NAMALWA (cell line): ENCODE measurements at regions not wholly inside any gene's neighbourhood (a gene's known extent, or its start where the extent isn't known, plus 50 kb on each side); places are given as distances from the start of the nearest gene placed in this dataset.
A peak's percentile ranks its signal among the peaks of the same experiment; 100 is the strongest.
"Not testable (repeated sequence)": the region's sequence is repeated elsewhere in the genome, so short reads cannot be mapped to it uniquely, and the experiment has no call there.

Experiments
- DNase-seq: peaks from one replicate; pipeline ENCODE4 v3.0.0-alpha.2; 2015; ENCODE audit warnings: low spot score

DNA sequence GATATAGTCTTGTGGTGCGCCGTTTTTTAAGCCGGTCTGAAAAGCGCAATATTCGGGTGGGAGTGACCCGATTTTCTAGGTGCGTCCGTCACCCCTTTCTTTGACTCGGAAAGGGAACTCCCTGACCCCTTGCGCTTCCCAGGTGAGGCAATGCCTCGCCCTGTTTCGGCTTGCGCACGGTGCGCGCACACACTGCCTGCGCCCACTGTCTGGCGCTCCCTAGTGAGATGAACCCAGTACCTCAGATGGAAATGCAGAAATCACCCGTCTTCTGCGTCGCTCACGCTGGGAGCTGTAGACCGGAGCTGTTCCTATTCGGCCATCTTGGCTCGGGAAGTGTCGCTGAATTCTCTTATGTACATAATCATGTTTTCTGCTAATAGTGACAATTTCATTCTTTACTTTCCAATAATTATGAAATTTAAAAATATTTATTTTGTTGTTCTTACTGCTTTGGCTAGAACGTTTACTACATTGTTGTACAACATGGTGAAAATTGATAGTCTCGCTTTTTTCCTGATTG is 61.2 kb upstream of the MINDY3 start:
- DNase-seq = not testable (repeated sequence)

DNA sequence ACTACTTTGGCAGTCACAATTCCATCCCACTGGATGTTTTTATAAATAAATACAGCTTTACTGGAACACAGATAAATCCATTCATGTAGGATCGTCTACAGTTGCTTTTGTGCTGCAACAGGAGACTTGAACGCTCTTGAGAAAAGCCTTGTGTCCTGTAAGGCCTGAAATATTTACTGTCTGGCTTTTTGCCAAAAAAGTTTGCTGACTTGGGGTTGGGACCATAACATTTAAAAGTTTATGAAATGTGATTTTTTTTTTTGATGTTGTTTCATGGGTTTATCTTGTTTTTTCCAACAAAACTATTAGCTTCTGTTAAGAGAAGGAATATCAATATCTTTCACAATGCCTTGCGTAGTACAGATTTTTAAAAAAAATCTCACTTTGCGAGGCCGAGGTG is 71.1 kb upstream of the MINDY3 start:
- DNase-seq = no peak

DNA sequence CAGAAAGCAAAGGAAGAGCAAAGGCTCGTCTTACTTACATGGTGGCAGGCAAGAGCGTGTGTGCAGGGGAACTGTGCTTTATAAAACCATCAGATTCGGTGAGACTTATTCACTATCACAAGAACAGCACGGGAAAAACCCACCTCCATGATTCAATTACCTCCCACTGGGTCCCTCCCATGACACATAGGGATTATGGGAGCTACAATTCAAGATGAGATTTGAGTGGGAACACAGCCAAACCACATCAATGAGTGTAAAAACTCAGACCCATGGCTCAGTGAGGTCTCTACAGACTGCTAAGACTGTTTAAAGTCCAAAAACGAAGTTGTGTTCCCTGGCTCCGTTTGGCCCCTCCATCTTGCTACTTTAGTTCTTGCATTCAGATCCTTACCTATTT is 79.2 kb upstream of the MINDY3 start:
- not testable (repeated sequence) for DNase-seq

DNA sequence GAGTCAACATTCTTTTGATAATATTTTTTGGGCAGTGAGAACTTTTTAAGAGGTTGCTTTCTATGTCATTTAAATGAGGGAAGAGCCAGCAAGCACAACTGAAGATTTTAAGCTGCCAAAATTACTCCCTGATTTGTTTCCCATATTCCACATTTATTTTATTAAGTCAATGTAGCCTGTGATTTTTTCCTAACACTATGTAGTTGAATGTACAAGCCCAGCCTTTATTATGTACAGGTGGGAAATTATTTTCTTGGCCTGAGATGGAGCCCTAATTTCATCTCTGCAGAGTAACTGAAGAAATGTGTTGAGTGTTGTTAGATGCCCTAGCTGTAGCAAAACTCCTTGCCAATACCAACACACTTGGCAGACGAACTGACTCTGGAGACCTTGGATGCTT is 83.1 kb upstream of the MINDY3 start:
- DNase-seq = no peak

DNA sequence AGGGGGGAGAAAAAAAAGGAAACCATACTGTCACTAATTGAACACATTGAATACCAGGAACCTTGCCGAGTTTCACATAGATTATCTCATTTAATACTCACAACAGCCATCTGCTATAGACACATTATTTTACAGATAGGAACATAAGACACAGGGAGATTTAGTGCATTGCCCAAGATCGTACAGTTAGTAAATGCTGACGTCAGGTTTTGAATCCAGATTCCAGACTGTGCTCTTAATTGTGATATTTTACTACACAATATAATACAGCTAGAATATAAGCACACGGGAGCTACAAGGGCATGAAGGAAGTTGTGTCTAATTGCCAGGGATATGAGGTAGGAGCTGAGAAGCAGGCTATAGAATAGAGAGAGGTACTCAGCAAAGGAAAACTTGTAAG is 93.9 kb upstream of the MINDY3 start:
- DNase-seq = no peak

GRCh38 chr10:15960277-15960676 is 100.0 kb upstream of the MINDY3 start:
- no peak for DNase-seq

DNA sequence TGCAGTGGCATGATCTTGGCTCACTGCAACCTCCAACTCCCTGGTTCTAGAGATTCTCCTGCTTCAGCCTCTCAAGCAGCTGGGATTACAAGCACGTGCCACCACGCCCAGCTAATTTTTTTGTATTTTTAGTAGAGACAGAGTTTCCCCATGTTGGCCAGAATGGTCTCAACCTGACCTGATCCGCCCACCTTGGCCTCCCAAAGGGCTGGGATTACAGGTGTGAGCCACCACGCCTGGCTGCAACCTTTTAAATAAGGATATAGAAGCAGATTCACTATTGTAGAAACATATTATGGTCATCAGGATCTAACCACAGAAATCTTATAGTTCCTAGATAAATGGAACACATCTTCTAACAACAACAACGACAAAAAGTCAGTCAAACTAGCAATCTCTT is 112.4 kb upstream of the MINDY3 start:
- not testable (repeated sequence) for DNase-seq

- DNase-seq = no peak
Measured at GRCh38 chr10:15985690-15986089, 125.4 kb upstream of the MINDY3 start.

GRCh38 chr10:15990535-15991129 is 130.3 kb upstream of the MINDY3 start:
- no peak for DNase-seq

DNA sequence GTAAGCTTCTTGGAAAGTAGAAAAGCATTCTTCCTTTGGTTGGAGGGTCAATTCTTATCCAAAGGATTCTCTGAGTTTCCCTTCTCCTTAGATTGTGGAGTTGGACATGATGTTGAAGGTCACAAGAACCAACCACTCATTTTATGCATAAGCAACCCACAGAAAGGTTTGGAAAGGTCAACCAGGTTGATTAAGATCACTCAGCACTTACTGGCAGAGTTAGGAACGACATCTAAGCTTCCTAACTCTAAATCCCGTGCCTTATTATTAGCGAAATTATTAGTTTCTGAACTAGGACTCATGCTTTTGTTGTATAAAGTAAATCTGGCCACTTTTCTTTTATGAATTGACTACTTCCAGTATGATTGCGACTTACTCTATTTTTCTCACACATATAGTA is 137.0 kb upstream of the MINDY3 start:
- DNase-seq = no peak

DNA sequence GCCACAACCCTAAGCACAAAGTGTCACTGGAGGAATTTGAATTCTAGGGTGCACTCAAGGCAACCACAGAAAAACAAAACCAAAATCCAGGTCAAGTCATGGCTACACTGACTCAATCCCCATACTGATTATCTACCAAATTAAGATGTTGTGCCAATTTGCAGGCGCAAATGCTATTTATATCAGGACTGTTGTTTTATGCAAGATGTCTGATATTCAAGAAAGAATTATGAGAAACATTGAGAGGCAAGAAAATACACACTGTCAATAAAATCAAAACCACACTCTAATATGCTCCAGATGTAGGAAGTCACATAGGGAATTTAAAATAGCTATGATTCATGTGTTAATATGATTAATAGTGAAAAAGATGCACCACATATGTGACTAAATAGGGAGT is 141.3 kb upstream of the MINDY3 start:
- no peak for DNase-seq

GRCh38 chr10:16009785-16010184 is 149.5 kb upstream of the MINDY3 start:
- DNase-seq = no peak

DNA sequence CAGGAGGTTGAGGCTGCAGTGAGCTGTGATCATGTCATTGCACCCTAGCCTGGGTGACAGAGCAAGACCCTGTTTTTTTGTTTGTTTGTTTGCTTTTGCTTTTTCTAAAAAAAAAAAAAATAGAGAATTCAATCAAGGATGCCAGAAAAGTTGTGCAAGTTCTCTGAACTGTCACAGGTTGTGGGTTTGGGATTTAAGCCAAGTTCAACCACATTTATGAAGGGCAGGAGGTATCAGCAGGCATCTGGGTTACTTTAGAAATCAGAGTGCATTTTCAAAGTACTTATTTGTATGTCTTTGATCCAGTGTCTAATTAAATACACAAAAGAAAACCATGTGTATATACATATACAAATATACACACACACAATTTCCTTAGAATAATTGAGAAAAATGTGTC is 151.2 kb upstream of the MINDY3 start:
- DNase-seq = no peak

DNA sequence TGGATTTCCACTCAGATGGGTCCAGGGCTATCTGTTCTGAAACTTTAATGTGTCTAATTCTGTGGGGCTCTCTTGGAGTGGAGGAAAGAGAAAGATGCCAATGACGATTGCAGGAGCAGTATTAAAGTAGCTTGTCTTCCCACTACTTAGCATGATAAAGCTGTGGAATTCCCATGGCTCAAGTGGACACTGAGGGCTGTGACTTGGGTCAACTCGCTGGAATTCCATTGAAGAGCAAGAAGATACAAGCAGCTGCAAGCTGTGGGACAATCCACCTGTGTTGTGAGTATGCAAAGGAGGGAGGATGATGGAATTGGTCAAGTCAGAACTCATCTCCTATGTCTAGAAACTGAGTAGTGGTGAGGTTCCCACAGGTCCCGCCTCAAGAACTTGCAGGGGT is 154.2 kb upstream of the MINDY3 start:
- no peak for DNase-seq

- peak; percentile 2 for DNase-seq
Measured at GRCh38 chr10:16016688-16017087, 156.4 kb upstream of the MINDY3 start.

GRCh38 chr10:16020836-16021235 is 160.5 kb upstream of the MINDY3 start:
- DNase-seq = no peak

DNA sequence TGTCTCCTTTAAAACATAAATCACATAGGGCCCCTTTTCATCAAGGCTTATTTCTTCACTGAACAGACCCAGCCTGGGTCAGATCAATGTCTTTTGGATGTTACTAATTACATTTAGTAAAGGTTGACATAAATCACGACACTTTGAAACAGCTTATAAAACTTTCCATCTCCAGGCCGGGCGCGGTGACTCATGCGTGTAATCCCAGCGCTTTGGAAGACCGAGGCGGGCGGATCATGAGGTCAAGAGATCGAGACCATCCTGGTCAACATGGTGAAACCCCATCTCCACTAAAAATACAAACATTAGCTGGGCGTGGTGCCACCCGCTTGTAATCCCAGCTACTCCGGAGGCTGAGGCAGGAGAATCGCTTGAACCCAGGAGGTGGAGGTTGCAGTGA is 166.5 kb upstream of the MINDY3 start:
- not testable (repeated sequence) for DNase-seq

DNA sequence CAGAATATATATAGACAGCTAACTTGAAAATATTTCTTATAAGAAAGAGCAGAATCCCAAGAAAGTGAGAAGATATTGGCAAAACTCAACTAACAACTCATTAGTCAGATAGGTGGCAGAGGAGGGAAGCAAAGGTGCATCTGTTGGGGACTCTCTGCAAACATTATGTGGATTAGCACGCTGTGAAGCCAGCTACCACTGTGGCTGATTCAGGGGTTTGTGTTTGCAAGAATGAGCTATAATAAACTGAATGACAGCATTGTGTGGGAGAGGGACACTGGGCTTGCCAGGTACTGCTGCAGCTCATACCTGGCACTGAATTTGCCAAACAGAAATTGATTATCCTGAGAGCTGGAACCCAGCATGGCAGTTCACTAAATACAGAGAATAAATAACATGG is 170.3 kb upstream of the MINDY3 start:
- DNase-seq = no peak

GRCh38 chr10:16049050-16049449 is 188.7 kb upstream of the MINDY3 start:
- peak; percentile 3 for DNase-seq

DNA sequence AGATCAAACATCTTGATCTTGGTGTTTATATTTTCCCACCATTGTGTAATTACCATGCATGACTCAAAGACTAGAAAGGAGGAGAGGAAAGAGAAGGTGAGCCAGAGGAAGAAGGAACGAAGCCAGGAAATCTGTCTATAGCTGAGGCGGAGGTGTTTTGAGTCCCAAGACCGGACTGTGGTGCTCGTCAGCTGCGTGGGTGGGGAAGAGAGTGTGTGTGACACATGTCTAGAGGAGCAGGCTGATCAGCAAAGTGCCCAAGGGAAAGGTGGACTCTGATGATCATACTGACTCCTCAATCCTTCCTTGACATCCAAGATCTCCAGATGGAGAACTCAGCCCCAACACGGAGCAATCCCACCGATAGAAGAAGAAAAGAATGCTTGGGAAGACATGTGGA is 189.5 kb upstream of the MINDY3 start:
- DNase-seq = no peak

- no peak for DNase-seq
Measured at GRCh38 chr10:16063350-16063749, 203.0 kb upstream of the MINDY3 start.

DNA sequence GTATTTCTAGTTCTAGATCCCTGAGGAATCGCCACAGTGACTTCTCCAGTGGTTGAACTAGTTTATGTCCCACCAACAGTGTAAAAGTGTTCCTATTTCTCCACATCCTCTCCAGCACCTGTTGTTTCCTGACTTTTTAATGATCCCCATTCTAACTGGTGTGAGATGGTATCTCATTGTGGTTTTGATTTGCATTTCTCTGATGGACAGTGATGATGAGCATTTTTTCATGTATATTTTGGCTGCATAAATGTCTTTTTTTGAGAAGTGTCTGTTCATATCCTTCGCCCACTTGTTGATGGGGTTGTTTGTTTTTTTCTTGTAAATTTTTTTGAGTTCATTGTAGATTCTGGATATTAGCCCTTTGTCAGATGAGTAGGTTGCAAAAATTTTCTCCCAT is 223.2 kb upstream of the MINDY3 start:
- not testable (repeated sequence) for DNase-seq

- DNase-seq = no peak
Measured at GRCh38 chr10:16105082-16105481, 244.8 kb upstream of the MINDY3 start.
